ENCODE measurements at regions not wholly inside any gene's neighbourhood (a gene's known extent, or its start where the extent isn't known, plus 50 kb on each side); places are given as distances from the start of the nearest gene placed in this dataset.

DNA sequence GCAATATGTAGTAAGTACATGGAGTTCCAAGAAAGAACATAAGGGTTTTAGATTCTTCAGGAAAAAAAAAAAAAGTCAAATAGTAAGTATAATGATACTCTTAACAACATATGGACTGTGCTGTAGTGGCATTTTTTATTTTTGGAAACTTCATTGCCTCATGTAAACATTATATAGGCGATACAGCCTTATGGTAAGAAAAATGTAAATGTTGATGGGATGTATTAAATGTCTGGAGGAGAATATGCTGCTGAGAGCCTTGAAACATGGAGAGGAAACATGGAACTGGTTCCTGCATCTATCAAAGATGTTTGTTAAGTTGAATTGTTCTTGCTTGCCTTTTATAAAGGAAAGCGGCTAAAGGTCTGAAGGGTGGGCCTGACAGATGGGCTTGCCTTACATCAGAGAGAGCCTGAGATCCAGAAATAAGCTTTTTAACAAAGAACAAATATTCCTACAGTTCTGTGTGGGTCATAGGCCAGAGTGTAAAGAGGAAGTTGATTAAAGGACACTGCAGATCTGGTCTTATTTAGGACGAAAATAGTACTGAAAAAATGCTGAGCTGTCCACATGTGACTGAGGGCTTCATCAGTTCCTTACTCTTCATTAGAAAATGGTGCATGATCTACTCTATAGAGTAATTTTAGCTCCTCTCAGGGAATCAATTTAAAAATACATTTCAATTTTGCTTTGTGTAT, 448.1 kb upstream of the DCN start:
- H3K9me3 Mint-ChIP-seq = peaks cover 6 to 8% (median 7%) of the 10 kb centered on the region in 3 donors
- no peak overlapping the region for H3K27ac Mint-ChIP-seq
- H3K27me3 Mint-ChIP-seq = no peaks in the 10 kb centered on the region
- no peaks in the 10 kb centered on the region for H3K4me1 Mint-ChIP-seq
- H3K4me3 Mint-ChIP-seq = no peak overlapping the region
- H3K36me3 Mint-ChIP-seq = no peaks in the 10 kb centered on the region

GRCh38 chr12:91630083-91630482, 447.5 kb upstream of the DCN start:
- H3K27ac Mint-ChIP-seq = no peak overlapping the region
- no peaks in the 10 kb centered on the region for H3K36me3 Mint-ChIP-seq
- H3K9me3 Mint-ChIP-seq = peaks cover 6 to 8% (median 7%) of the 10 kb centered on the region in 3 donors
- H3K4me1 Mint-ChIP-seq = no peaks in the 10 kb centered on the region
- H3K4me3 Mint-ChIP-seq = no peak overlapping the region
- H3K27me3 Mint-ChIP-seq = no peaks in the 10 kb centered on the region

- Mint-ChIP-seq H3K27ac (no peak overlapping the region), H3K27me3 (no peaks in the 10 kb centered on the region), H3K4me3 (no peak overlapping the region), H3K4me1 (no peaks in the 10 kb centered on the region), H3K36me3 (no peaks in the 10 kb centered on the region), H3K9me3 (peaks cover 6 to 8% (median 7%) of the 10 kb centered on the region in 3 donors)
Measured at GRCh38 chr12:91629440-91629839, 446.8 kb upstream of the DCN start.

DNA sequence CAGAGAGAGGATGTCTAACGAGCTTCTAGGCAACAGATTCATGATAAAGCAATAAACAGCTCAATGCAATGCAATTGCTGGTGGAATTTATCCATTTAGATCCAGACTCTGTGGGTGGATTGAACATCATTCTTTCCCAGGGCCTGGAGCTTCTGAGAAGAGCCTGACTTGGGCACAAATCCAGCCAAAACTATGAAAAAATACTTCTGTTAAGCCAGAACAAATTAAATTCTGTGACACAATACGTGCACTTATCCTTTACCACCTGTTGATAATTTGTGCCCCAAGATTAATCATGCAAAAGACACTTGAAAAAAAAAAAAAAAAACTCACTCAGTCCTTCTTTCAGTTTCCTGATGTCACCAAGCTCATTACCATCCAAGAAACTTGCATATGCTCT, 446.0 kb upstream of the DCN start:
- H3K27me3 Mint-ChIP-seq = no peaks in the 10 kb centered on the region
- H3K4me1 Mint-ChIP-seq = no peaks in the 10 kb centered on the region
- no peak overlapping the region for H3K27ac Mint-ChIP-seq
- H3K4me3 Mint-ChIP-seq = no peak overlapping the region
- peaks cover 6 to 10% (median 7%) of the 10 kb centered on the region in 3 donors for H3K9me3 Mint-ChIP-seq
- no peaks in the 10 kb centered on the region for H3K36me3 Mint-ChIP-seq

DNA sequence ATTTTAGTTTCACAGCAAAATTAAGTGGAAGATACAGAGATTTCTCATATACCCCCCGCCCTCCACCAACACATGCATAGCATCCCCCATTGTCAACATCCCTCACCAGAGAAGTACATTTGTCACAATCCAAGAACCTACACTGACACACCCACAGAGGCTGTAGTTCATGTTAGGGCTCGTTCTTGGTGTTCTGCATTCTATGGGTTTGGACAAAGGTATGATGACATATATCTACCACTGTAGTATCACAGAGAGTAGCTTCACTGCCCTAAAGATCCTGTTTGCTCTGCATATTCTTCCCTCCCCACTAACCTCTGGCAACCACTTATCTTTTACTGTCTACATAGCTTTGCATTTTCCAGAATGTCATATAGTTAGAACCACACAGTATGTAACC, 444.6 kb upstream of the DCN start:
- Mint-ChIP-seq H3K27ac (no peak overlapping the region), H3K36me3 (no peaks in the 10 kb centered on the region), H3K9me3 (peaks cover 6 to 10% (median 7%) of the 10 kb centered on the region in 3 donors), H3K27me3 (no peaks in the 10 kb centered on the region), H3K4me1 (peaks cover 0 to under 1% (median 0%) of the 10 kb centered on the region in 3 donors), H3K4me3 (no peak overlapping the region)

GRCh38 chr12:91622981-91623380, 440.4 kb upstream of the DCN start:
- no peaks in the 10 kb centered on the region for H3K27me3 Mint-ChIP-seq
- no peak overlapping the region for H3K4me3 Mint-ChIP-seq
- H3K9me3 Mint-ChIP-seq = peaks cover 6 to 10% (median 7%) of the 10 kb centered on the region in 3 donors
- H3K27ac Mint-ChIP-seq = no peak overlapping the region
- peaks cover 1% of the 10 kb centered on the region for H3K36me3 Mint-ChIP-seq
- peaks cover 0 to 1% (median 0%) of the 10 kb centered on the region in 3 donors for H3K4me1 Mint-ChIP-seq

DNA sequence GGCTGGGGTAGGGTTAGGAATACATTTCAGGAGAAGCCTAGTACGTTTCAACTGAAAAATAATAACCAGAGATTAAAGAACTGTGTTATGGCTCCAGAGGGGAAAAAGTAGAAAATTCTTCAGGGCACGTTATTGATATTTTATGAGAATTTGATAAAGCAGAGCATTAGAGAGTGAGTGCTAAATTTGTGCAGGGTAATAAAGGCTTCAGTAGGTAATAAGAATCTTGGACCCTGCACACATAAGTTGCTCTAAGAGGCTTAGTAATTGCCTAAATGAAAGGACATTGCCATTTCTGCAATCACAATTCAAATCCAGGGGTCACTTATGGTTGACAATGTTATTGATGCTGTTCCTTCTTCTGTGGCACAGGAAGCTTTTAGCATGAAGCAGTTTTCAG, 439.4 kb upstream of the DCN start:
- no peak overlapping the region for H3K27ac Mint-ChIP-seq
- H3K36me3 Mint-ChIP-seq = peaks cover 1% of the 10 kb centered on the region
- no peaks in the 10 kb centered on the region for H3K27me3 Mint-ChIP-seq
- no peak overlapping the region for H3K4me3 Mint-ChIP-seq
- peaks cover 0 to 1% (median 0%) of the 10 kb centered on the region in 3 donors for H3K4me1 Mint-ChIP-seq
- H3K9me3 Mint-ChIP-seq = peaks cover 6 to 7% (median 7%) of the 10 kb centered on the region in 3 donors

GRCh38 chr12:91620992-91621391, 438.4 kb upstream of the DCN start:
- H3K4me1 Mint-ChIP-seq = peaks cover 0 to 1% (median 0%) of the 10 kb centered on the region in 3 donors

GRCh38 chr12:91620422-91620821, 437.8 kb upstream of the DCN start:
- Mint-ChIP-seq H3K27ac (no peak overlapping the region), H3K4me1 (peaks cover 0 to 1% (median 0%) of the 10 kb centered on the region in 3 donors), H3K36me3 (peaks cover 1% of the 10 kb centered on the region)

More at GRCh38 chr12:91620992-91621391, 438.4 kb upstream of the DCN start:
- no peak overlapping the region for H3K4me3 Mint-ChIP-seq
- H3K27me3 Mint-ChIP-seq = no peaks in the 10 kb centered on the region
- peaks cover 0 to 4% (median 0%) of the 10 kb centered on the region in 3 donors for H3K9me3 Mint-ChIP-seq
- no peak overlapping the region for H3K27ac Mint-ChIP-seq
- H3K36me3 Mint-ChIP-seq = peaks cover 1% of the 10 kb centered on the region

GRCh38 chr12:91618281-91618680, 435.7 kb upstream of the DCN start:
- Mint-ChIP-seq H3K9me3 (no peaks in the 10 kb centered on the region), H3K4me1 (peaks cover 0 to 1% (median 0%) of the 10 kb centered on the region in 3 donors), H3K36me3 (peaks cover 1% of the 10 kb centered on the region), H3K27me3 (peaks cover 1% of the 10 kb centered on the region), H3K4me3 (no peak overlapping the region), H3K27ac (no peak overlapping the region)

More at GRCh38 chr12:91620422-91620821, 437.8 kb upstream of the DCN start:
- no peak overlapping the region for H3K4me3 Mint-ChIP-seq
- H3K27me3 Mint-ChIP-seq = no peaks in the 10 kb centered on the region
- H3K9me3 Mint-ChIP-seq = peaks cover 0 to 2% (median 0%) of the 10 kb centered on the region in 3 donors

GRCh38 chr12:91617818-91618217, 435.2 kb upstream of the DCN start:
- Mint-ChIP-seq H3K9me3 (no peaks in the 10 kb centered on the region), H3K4me1 (peaks cover 0 to 1% (median 0%) of the 10 kb centered on the region in 3 donors), H3K36me3 (peaks cover 1% of the 10 kb centered on the region), H3K4me3 (no peak overlapping the region), H3K27me3 (peaks cover 3% of the 10 kb centered on the region), H3K27ac (no peak overlapping the region)

DNA sequence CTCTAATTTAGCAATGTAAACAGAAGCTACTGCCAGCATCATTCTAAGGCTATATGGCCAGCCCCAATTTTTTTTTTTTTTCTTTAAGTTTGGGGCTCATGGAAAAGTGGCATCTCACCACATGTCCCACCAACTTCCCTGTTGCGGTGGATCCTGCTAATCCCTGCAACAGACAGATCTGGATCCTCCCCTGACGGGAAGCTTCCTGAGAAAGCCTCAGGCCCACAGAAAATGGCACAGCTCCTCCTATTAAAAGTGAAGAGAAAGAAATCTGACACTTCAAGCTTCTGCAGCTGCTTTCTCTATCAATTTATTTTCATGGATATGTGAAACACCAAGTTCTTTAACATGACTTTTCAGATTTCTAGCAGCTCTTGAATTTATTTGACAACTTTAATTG, 433.8 kb upstream of the DCN start:
- peaks cover 1% of the 10 kb centered on the region for H3K36me3 Mint-ChIP-seq

DNA sequence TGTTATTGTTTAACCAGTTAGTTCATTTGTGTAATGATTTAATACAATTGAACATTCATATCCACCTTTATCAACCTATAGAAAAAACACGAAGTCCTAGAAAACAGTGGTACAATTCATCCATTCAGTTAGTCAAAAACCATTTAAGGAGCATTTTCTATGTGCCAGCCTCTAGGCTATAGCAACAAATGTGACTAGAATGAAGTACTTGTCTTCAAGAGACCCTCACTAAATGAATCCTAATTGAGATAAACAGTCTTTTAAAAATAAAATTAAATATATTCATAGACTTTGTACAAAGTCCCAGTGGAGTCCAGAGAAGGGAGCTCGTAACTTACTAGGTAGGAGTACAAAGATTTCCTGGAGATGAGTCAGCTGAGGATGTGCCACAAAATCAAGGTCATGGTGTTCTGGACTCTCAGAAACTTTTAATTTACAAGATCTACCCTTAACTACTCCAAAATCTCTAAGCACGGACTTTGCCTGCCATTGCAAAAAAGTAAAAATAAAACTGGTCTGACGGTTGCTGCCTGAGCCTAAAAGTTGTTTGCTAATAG, 430.7 kb upstream of the DCN start:
- no peaks in the 10 kb centered on the region for H3K9me3 Mint-ChIP-seq
- H3K27me3 Mint-ChIP-seq = peaks cover 4% of the 10 kb centered on the region
- H3K4me3 Mint-ChIP-seq = no peak overlapping the region
- H3K4me1 Mint-ChIP-seq = no peaks in the 10 kb centered on the region
- H3K27ac Mint-ChIP-seq = no peak overlapping the region
- H3K36me3 Mint-ChIP-seq = no peaks in the 10 kb centered on the region

More for the DNA sequence above, 433.8 kb upstream of the DCN start:
- H3K4me1 Mint-ChIP-seq = no peaks in the 10 kb centered on the region
- no peak overlapping the region for H3K27ac Mint-ChIP-seq
- no peaks in the 10 kb centered on the region for H3K9me3 Mint-ChIP-seq
- H3K27me3 Mint-ChIP-seq = peaks cover 4% of the 10 kb centered on the region
- H3K4me3 Mint-ChIP-seq = no peak overlapping the region

GRCh38 chr12:91610561-91610960, 427.9 kb upstream of the DCN start:
- no peaks in the 10 kb centered on the region for H3K36me3 Mint-ChIP-seq

DNA sequence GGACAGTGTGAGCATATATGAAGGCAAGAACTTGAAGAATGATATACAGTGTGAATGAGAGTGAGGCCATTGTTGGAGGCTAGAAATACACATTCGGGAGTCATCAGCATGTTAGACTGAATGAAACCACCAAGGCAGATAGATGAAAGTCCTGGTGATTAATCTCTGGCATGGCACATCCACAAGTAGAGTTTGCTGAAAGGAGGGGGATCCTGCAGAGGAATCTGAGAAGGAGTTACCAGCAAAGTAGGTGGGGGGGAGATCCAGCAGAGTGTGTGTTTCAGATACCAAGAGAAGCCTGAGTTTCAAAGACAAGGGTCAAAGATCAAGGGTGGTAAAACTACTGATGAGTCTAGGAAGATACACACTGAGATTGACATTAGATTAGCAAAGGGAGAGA, 426.7 kb upstream of the DCN start:
- Mint-ChIP-seq H3K27me3 (peaks cover 4% of the 10 kb centered on the region), H3K9me3 (no peaks in the 10 kb centered on the region), H3K27ac (no peak overlapping the region), H3K4me3 (no peak overlapping the region), H3K4me1 (no peaks in the 10 kb centered on the region), H3K36me3 (no peaks in the 10 kb centered on the region)

More at GRCh38 chr12:91610561-91610960, 427.9 kb upstream of the DCN start:
- Mint-ChIP-seq H3K4me1 (no peaks in the 10 kb centered on the region), H3K4me3 (no peak overlapping the region), H3K27ac (no peak overlapping the region), H3K27me3 (peaks cover 4% of the 10 kb centered on the region), H3K9me3 (no peaks in the 10 kb centered on the region)

GRCh38 chr12:91608542-91608941, 425.9 kb upstream of the DCN start:
- H3K4me1 Mint-ChIP-seq = no peaks in the 10 kb centered on the region
- no peak overlapping the region for H3K4me3 Mint-ChIP-seq
- peaks cover 2% of the 10 kb centered on the region for H3K27me3 Mint-ChIP-seq
- H3K36me3 Mint-ChIP-seq = no peaks in the 10 kb centered on the region
- H3K27ac Mint-ChIP-seq = no peak overlapping the region
- no peaks in the 10 kb centered on the region for H3K9me3 Mint-ChIP-seq
